HEK293 (cell line): ENCODE measurements at regions not wholly inside any gene's neighbourhood (a gene's known extent, or its start where the extent isn't known, plus 50 kb on each side); places are given as distances from the start of the nearest gene placed in this dataset.

ENCODE experiments used
- CTCF ChIA-PET: fragments of 350-600 bp; formaldehyde crosslinking; extraction: SDS; loops from one replicate; lab custom pipeline; 2021; ENCODE audit warnings: antibody characterized with exemption; lab: Yijun Ruan, JAX
- POLR2A ChIA-PET: fragments of 300-600 bp; formaldehyde crosslinking; extraction: SDS; loops from one replicate; lab custom pipeline; 2020; ENCODE audit warnings: antibody characterized with exemption, inconsistent platforms; lab: Yijun Ruan, JAX
- H3K27ac ChIP-seq: fragments of 200-500 bp; sonication (Bioruptor generic); 2 replicates; pipeline ENCODE4 v1.5.1; 2014; ENCODE audit warnings: low read depth, low read length, control low read depth, inconsistent platforms; ENCODE audit errors: extremely low read depth
- H3K36me3 ChIP-seq, 2 experiments: fragments of 200-500 bp in 1 of 2; sonication (Bioruptor generic) in 1 of 2; 1 replicate in 1 of 2; 2 replicates in 1 of 2; pipeline ENCODE4 v1.5.1; 2014 to 2017; ENCODE audit warnings: inconsistent platforms in 2 of 2, low read length in 2 of 2; ENCODE audit not compliant: control insufficient read depth in 2 of 2, insufficient read depth in 1 of 2
- H3K4me1 ChIP-seq: fragments of 200-500 bp; sonication (Bioruptor generic); 2 replicates; pipeline ENCODE4 v1.5.1; 2014; ENCODE audit warnings: mild to moderate bottlenecking, low read length, inconsistent platforms; ENCODE audit not compliant: control insufficient read depth, insufficient read depth
- H3K4me3 ChIP-seq: 2 replicates; pipeline ENCODE4 v1.5.1; 2011; ENCODE audit warnings: low read depth, mild to moderate bottlenecking, control low read depth, low read length, moderate library complexity
- H3K9me3 ChIP-seq: fragments of 200-500 bp; sonication (Bioruptor generic); 2 replicates; pipeline ENCODE4 v1.5.1; 2014; ENCODE audit warnings: low read depth, low read length, inconsistent platforms; ENCODE audit not compliant: control insufficient read depth, insufficient read depth
- GLI4 ChIP-seq: fragments of 450-650 bp; formaldehyde crosslinking; IDR thresholded peaks from 2 replicates; pipeline ENCODE4 v1.5.1; 2016; ENCODE audit warnings: missing biosample characterization, missing genetic modification characterization
- GLIS2 ChIP-seq: fragments of 450-650 bp; formaldehyde crosslinking; IDR thresholded peaks from 2 replicates; pipeline ENCODE4 v1.5.1; 2016; ENCODE audit warnings: missing biosample characterization, missing genetic modification characterization
- HOXD13 ChIP-seq: sonication (generic); formaldehyde crosslinking; IDR thresholded peaks from 2 replicates; pipeline ENCODE4 v1.8.0; 2022; ENCODE audit warnings: missing genetic modification reagents, borderline replicate concordance
- IKZF3 ChIP-seq: fragments of 450-650 bp; IDR thresholded peaks from 2 replicates; pipeline ENCODE4 v1.5.0; 2018; ENCODE audit warnings: missing biosample characterization, mild to moderate bottlenecking, missing genetic modification characterization, moderate library complexity
- KLF16 ChIP-seq: fragments of 450-650 bp; formaldehyde crosslinking; IDR thresholded peaks from 2 replicates; pipeline ENCODE4 v1.5.1; 2017; ENCODE audit warnings: missing biosample characterization, missing genetic modification characterization
- SCRT1 ChIP-seq: fragments of 450-650 bp; formaldehyde crosslinking; IDR thresholded peaks from 2 replicates; pipeline ENCODE4 v1.5.1; 2016; ENCODE audit warnings: missing biosample characterization, missing genetic modification characterization, borderline replicate concordance
- TCF7L2 ChIP-seq: IDR thresholded peaks from 2 replicates; pipeline ENCODE4 v1.6.1; 2011; ENCODE audit warnings: low read depth, mild to moderate bottlenecking, inconsistent platforms, low read length, moderate library complexity, borderline replicate concordance
- YY1 ChIP-seq: fragments of 450-650 bp; formaldehyde crosslinking; IDR thresholded peaks from 2 replicates; pipeline ENCODE4 v1.5.1; 2018; ENCODE audit warnings: missing biosample characterization, missing genetic modification characterization
- YY2 ChIP-seq: fragments of 450-650 bp; formaldehyde crosslinking; IDR thresholded peaks from 2 replicates; pipeline ENCODE4 v1.5.1; 2016; ENCODE audit warnings: missing biosample characterization, missing genetic modification characterization
- ZBTB17 ChIP-seq: fragments of 450-650 bp; formaldehyde crosslinking; IDR thresholded peaks from 2 replicates; pipeline ENCODE4 v1.5.1; 2016; ENCODE audit warnings: missing biosample characterization, missing genetic modification characterization
- ZBTB7A ChIP-seq: fragments of 450-650 bp; formaldehyde crosslinking; IDR thresholded peaks from 2 replicates; pipeline ENCODE4 v1.5.1; 2016; ENCODE audit warnings: low read depth, missing biosample characterization, missing genetic modification characterization
- ZEB2 ChIP-seq: fragments of 450-650 bp; formaldehyde crosslinking; IDR thresholded peaks from 2 replicates; pipeline ENCODE4 v1.5.1; 2016; ENCODE audit warnings: missing biosample characterization, missing genetic modification characterization
- ZIC2 ChIP-seq: fragments of 450-650 bp; formaldehyde crosslinking; IDR thresholded peaks from 2 replicates; pipeline ENCODE4 v1.5.1; 2016; ENCODE audit warnings: missing biosample characterization, missing genetic modification characterization
- ZNF133 ChIP-seq: fragments of 450-650 bp; formaldehyde crosslinking; IDR thresholded peaks from 2 replicates; pipeline ENCODE4 v1.5.1; 2016; ENCODE audit warnings: missing biosample characterization, missing genetic modification characterization
- ZNF146 ChIP-seq: fragments of 450-650 bp; formaldehyde crosslinking; IDR thresholded peaks from 2 replicates; pipeline ENCODE4 v1.5.1; 2016; ENCODE audit warnings: missing biosample characterization, missing genetic modification characterization
- ZNF16 ChIP-seq: fragments of 450-650 bp; formaldehyde crosslinking; IDR thresholded peaks from 2 replicates; pipeline ENCODE4 v1.5.1; 2016; ENCODE audit warnings: low read depth, missing biosample characterization, missing genetic modification characterization
- ZNF324 ChIP-seq: fragments of 450-650 bp; formaldehyde crosslinking; IDR thresholded peaks from 2 replicates; pipeline ENCODE4 v1.5.1; 2016; ENCODE audit warnings: missing biosample characterization, missing genetic modification characterization
- ZNF341 ChIP-seq: fragments of 450-650 bp; formaldehyde crosslinking; IDR thresholded peaks from 2 replicates; pipeline ENCODE4; 2016; ENCODE audit warnings: low read depth, missing biosample characterization, missing genetic modification characterization
- ZNF404 ChIP-seq: fragments of 450-650 bp; formaldehyde crosslinking; IDR thresholded peaks from 2 replicates; pipeline ENCODE4 v1.5.1; 2017; ENCODE audit warnings: missing biosample characterization, missing genetic modification characterization
- ZNF48 ChIP-seq: fragments of 450-650 bp; formaldehyde crosslinking; IDR thresholded peaks from 2 replicates; pipeline ENCODE4 v1.5.1; 2016; ENCODE audit warnings: missing biosample characterization, missing genetic modification characterization
- ZNF510 ChIP-seq: fragments of 450-650 bp; formaldehyde crosslinking; IDR thresholded peaks from 2 replicates; pipeline ENCODE4 v1.5.1; 2018; ENCODE audit warnings: mild to moderate bottlenecking, missing genetic modification characterization, missing biosample characterization; ENCODE audit not compliant: insufficient replicate concordance
- ZNF530 ChIP-seq: fragments of 450-650 bp; formaldehyde crosslinking; IDR thresholded peaks from 2 replicates; pipeline ENCODE4 v1.5.1; 2016; ENCODE audit warnings: low read depth, missing biosample characterization, missing genetic modification characterization
- ZNF548 ChIP-seq: fragments of 450-650 bp; formaldehyde crosslinking; IDR thresholded peaks from 2 replicates; pipeline ENCODE4 v1.5.1; 2016; ENCODE audit warnings: missing biosample characterization, missing genetic modification characterization
- ZNF571 ChIP-seq: fragments of 450-650 bp; formaldehyde crosslinking; IDR thresholded peaks from 2 replicates; pipeline ENCODE4 v1.5.0; 2017; ENCODE audit warnings: missing biosample characterization, missing genetic modification characterization
- ZNF624 ChIP-seq: fragments of 450-650 bp; formaldehyde crosslinking; IDR thresholded peaks from 2 replicates; pipeline ENCODE4 v1.5.1; 2017; ENCODE audit warnings: missing biosample characterization, missing genetic modification characterization
- ZNF645 ChIP-seq: fragments of 450-650 bp; formaldehyde crosslinking; IDR thresholded peaks from 2 replicates; pipeline ENCODE4; 2016; ENCODE audit warnings: missing biosample characterization, missing genetic modification characterization
- ZNF677 ChIP-seq: fragments of 450-650 bp; IDR thresholded peaks from 2 replicates; pipeline ENCODE4 v1.5.0; 2018; ENCODE audit warnings: missing biosample characterization, mild to moderate bottlenecking, missing genetic modification characterization, moderate library complexity
- ZNF776 ChIP-seq: fragments of 450-650 bp; formaldehyde crosslinking; IDR thresholded peaks from 2 replicates; pipeline ENCODE4 v1.5.0; 2017; ENCODE audit warnings: missing biosample characterization, missing genetic modification characterization, borderline replicate concordance
- TF ChIP-seq, protein P1 (sequence below): fragments of 450-650 bp; formaldehyde crosslinking; IDR thresholded peaks from 2 replicates; pipeline ENCODE4 v1.5.1; 2016; ENCODE audit warnings: missing biosample characterization, missing genetic modification characterization
- TF ChIP-seq, protein P2 (sequence below): fragments of 450-650 bp; formaldehyde crosslinking; IDR thresholded peaks from 2 replicates; pipeline ENCODE4 v1.5.1; 2016; ENCODE audit warnings: missing biosample characterization, missing genetic modification characterization
- TF ChIP-seq, protein P3 (sequence below): fragments of 450-650 bp; formaldehyde crosslinking; IDR thresholded peaks from 2 replicates; pipeline ENCODE4 v1.5.1; 2017; ENCODE audit warnings: missing biosample characterization, missing genetic modification characterization
- TF ChIP-seq, protein P4 (sequence below): sonication (generic); formaldehyde crosslinking; IDR thresholded peaks from 2 replicates; pipeline ENCODE4 v1.8.1; 2022; ENCODE audit warnings: mild to moderate bottlenecking, moderate library complexity, missing genetic modification reagents

DNA sequence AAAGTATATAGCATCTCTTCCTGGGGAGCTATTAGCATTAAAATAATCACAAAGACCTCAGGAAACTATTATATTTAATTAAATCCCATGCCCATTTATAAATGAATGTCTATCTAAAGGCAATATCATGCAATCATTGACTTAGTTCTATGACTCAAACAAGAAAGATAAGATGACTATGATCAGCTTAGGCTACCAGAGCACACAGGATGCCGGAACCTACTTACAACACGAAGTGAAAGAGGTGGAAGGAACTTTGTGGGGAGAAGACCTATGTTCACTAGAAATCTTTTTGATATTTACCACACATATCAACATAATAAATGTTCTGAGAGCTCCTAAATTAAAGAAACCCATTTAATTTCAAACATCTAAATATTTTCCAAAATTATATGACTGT lies 344.2 kb upstream of the CYLC2 start:
- no peak overlapping the region for H3K4me3 ChIP-seq
- no peaks in the 10 kb centered on the region for H3K4me1 ChIP-seq
- POLR2A ChIA-PET: no interaction called here
- no peaks in the 10 kb centered on the region for H3K9me3 ChIP-seq
- H3K27ac ChIP-seq: no peak overlapping the region
- TF ChIP-seq ZNF48 (no peak), ZNF645 (tag by site-specific recombination) (no peak), YY2 (tag by site-specific recombination) (no peak), ZBTB7A (no peak), ZNF548 (tag by site-specific recombination) (no peak), SCRT1 (no peak), ZNF776 (tag by site-specific recombination) (no peak), HOXD13 (CRISPR knock-in tag) (no peak), ZNF624 (tag by site-specific recombination) (no peak), ZNF510 (tag by site-specific recombination) (no peak), ZNF16 (tag by site-specific recombination) (no peak), IKZF3 (no peak), ZNF146 (no peak)
- TF ChIP-seq, protein P1, sequence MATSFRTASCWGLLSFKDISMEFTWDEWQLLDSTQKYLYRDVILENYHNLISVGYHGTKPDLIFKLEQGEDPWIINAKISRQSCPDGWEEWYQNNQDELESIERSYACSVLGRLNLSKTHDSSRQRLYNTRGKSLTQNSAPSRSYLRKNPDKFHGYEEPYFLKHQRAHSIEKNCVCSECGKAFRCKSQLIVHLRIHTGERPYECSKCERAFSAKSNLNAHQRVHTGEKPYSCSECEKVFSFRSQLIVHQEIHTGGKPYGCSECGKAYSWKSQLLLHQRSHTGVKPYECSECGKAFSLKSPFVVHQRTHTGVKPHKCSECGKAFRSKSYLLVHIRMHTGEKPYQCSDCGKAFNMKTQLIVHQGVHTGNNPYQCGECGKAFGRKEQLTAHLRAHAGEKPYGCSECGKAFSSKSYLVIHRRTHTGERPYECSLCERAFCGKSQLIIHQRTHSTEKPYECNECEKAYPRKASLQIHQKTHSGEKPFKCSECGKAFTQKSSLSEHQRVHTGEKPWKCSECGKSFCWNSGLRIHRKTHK (tag by site-specific recombination): no peak
- TF ChIP-seq, protein P2, sequence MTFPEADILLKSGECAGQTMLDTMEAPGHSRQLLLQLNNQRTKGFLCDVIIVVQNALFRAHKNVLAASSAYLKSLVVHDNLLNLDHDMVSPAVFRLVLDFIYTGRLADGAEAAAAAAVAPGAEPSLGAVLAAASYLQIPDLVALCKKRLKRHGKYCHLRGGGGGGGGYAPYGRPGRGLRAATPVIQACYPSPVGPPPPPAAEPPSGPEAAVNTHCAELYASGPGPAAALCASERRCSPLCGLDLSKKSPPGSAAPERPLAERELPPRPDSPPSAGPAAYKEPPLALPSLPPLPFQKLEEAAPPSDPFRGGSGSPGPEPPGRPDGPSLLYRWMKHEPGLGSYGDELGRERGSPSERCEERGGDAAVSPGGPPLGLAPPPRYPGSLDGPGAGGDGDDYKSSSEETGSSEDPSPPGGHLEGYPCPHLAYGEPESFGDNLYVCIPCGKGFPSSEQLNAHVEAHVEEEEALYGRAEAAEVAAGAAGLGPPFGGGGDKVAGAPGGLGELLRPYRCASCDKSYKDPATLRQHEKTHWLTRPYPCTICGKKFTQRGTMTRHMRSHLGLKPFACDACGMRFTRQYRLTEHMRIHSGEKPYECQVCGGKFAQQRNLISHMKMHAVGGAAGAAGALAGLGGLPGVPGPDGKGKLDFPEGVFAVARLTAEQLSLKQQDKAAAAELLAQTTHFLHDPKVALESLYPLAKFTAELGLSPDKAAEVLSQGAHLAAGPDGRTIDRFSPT (tag by site-specific recombination): no peak
- TF ChIP-seq, protein P3, sequence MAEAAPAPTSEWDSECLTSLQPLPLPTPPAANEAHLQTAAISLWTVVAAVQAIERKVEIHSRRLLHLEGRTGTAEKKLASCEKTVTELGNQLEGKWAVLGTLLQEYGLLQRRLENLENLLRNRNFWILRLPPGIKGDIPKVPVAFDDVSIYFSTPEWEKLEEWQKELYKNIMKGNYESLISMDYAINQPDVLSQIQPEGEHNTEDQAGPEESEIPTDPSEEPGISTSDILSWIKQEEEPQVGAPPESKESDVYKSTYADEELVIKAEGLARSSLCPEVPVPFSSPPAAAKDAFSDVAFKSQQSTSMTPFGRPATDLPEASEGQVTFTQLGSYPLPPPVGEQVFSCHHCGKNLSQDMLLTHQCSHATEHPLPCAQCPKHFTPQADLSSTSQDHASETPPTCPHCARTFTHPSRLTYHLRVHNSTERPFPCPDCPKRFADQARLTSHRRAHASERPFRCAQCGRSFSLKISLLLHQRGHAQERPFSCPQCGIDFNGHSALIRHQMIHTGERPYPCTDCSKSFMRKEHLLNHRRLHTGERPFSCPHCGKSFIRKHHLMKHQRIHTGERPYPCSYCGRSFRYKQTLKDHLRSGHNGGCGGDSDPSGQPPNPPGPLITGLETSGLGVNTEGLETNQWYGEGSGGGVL (tag by site-specific recombination): no peak
- no peaks in the 10 kb centered on the region for H3K36me3 ChIP-seq
- CTCF ChIA-PET: interaction anchor here (0.6 kb wide), 1 partner anchor 55 kb away, joined by 3 read pairs; no protein-coding TSS in a partner anchor

DNA sequence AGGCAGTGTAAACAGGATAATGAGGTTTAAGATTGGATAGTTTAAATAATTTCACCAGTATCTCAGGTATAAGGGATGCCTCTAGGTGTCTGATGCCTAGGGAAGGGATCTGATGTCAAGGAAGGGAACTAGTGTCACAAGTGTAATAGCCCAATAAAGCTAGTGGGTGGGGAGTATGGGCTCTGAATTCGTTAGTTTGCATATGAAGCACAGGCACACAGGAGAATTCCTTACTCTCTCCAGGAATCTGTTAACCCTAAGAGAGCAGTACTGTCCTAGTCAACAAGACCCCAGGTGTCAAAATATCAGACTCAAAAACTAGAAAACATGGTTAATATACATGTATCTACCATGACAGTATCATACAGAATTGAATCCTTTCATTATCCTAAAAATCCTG lies 352.5 kb upstream of the CYLC2 start:
- H3K4me1 ChIP-seq: no peaks in the 10 kb centered on the region
- ChIA-PET POLR2A (no interaction called here), CTCF (interaction anchor here (0.6 to 1.3 kb wide), 2 partner anchors 12 to 931 kb away, joined by 3 read pairs; no protein-coding TSS in a partner anchor)
- no peaks in the 10 kb centered on the region for H3K9me3 ChIP-seq
- H3K4me3 ChIP-seq: no peak overlapping the region
- H3K36me3 ChIP-seq: no peaks in the 10 kb centered on the region
- H3K27ac ChIP-seq: no peak overlapping the region
- TF ChIP-seq ZNF571 (no peak), GLI4 (no peak), ZNF324 (no peak), TCF7L2 (no peak), ZBTB17 (tag by site-specific recombination) (no peak), ZNF133 (tag by site-specific recombination) (no peak), GLIS2 (tag by site-specific recombination) (no peak), ZIC2 (no peak), YY1 (tag by site-specific recombination) (no peak), ZNF677 (no peak), KLF16 (tag by site-specific recombination) (no peak), ZEB2 (tag by site-specific recombination) (no peak), ZNF404 (no peak), ZNF341 (tag by site-specific recombination) (no peak), ZNF530 (no peak)
- TF ChIP-seq, protein P4, sequence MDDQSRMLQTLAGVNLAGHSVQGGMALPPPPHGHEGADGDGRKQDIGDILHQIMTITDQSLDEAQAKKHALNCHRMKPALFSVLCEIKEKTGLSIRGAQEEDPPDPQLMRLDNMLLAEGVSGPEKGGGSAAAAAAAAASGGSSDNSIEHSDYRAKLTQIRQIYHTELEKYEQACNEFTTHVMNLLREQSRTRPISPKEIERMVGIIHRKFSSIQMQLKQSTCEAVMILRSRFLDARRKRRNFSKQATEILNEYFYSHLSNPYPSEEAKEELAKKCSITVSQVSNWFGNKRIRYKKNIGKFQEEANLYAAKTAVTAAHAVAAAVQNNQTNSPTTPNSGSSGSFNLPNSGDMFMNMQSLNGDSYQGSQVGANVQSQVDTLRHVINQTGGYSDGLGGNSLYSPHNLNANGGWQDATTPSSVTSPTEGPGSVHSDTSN (CRISPR knock-in tag): no peak
